ENCODE measurements at regions not wholly inside any gene's neighbourhood (a gene's known extent, or its start where the extent isn't known, plus 50 kb on each side); places are given as distances from the start of the nearest gene placed in this dataset.
"Not testable (repeated sequence)": the region's sequence is repeated elsewhere in the genome, so short reads cannot be mapped to it uniquely, and the experiment has no call there.

DNA sequence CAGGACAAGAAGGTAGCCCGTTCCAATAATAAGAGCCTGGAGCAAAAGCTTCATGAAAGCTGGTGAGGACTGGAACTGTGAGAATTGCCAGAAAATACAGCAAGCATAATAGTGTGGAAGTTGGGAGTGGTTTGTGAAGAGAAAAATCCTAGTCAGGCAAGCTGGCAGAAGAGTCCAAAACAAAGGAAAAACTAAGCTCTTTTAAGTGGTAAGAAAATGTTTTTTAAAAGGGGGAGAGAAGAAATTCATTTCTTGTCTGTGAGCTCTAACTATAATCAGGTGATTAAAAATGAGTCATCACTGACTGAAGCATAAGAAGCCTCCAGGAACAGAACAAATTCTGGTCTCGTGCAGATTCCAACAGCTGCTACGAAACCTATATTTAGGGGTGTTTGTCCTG is 102.6 kb downstream of the CAAP1 start:
- Mint-ChIP-seq H3K27ac (ENCODE audit: unreplicated experiment) (peak overlapping the region; percentile 52), H3K36me3 (ENCODE audit: low read depth) (no peaks in the 10 kb centered on the region), H3K4me1 (ENCODE audit: low read depth) (peaks cover 9% of the 10 kb centered on the region), H3K27me3 (ENCODE audit: low read depth) (peaks cover 5% of the 10 kb centered on the region), H3K9me3 (ENCODE audit: low read depth) (peaks cover 15% of the 10 kb centered on the region), H3K4me3 (ENCODE audit: unreplicated experiment) (no peak overlapping the region)
- no peak for DNase-seq (ENCODE audit: low spot score)
- TF ChIP-seq, protein P1, sequence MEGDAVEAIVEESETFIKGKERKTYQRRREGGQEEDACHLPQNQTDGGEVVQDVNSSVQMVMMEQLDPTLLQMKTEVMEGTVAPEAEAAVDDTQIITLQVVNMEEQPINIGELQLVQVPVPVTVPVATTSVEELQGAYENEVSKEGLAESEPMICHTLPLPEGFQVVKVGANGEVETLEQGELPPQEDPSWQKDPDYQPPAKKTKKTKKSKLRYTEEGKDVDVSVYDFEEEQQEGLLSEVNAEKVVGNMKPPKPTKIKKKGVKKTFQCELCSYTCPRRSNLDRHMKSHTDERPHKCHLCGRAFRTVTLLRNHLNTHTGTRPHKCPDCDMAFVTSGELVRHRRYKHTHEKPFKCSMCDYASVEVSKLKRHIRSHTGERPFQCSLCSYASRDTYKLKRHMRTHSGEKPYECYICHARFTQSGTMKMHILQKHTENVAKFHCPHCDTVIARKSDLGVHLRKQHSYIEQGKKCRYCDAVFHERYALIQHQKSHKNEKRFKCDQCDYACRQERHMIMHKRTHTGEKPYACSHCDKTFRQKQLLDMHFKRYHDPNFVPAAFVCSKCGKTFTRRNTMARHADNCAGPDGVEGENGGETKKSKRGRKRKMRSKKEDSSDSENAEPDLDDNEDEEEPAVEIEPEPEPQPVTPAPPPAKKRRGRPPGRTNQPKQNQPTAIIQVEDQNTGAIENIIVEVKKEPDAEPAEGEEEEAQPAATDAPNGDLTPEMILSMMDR (IDR thresholded peaks at IDR 0.05), result no peak

DNA sequence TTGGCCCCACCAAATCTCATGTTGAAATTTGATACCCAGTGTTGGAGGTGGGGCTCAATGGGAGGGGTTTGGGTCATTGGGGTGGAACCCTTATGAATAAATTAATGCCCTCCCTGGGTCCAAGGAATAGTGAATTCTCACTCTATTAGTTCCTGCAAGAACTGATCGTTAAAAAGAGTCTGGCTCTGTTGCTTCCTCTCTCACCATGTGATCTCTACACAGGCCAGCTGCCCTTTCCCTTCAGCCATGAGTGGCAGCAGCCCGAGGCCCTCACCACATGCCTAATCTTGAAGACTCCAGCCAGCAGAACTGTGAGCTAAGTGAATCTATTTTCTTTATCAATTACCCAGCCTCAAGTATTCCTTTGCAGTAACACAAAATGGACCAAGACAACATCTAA is 106.0 kb downstream of the CAAP1 start:
- Mint-ChIP-seq H3K4me1 (ENCODE audit: low read depth) (peaks cover 14% of the 10 kb centered on the region), H3K27me3 (ENCODE audit: low read depth) (peaks cover 9% of the 10 kb centered on the region), H3K27ac (ENCODE audit: unreplicated experiment) (no peak overlapping the region), H3K36me3 (ENCODE audit: low read depth) (no peaks in the 10 kb centered on the region), H3K4me3 (ENCODE audit: unreplicated experiment) (no peak overlapping the region), H3K9me3 (ENCODE audit: low read depth) (no peaks in the 10 kb centered on the region)
- DNase-seq (ENCODE audit: low spot score), result no peak
- TF ChIP-seq, protein P1 (IDR thresholded peaks at IDR 0.05), result no peak

DNA sequence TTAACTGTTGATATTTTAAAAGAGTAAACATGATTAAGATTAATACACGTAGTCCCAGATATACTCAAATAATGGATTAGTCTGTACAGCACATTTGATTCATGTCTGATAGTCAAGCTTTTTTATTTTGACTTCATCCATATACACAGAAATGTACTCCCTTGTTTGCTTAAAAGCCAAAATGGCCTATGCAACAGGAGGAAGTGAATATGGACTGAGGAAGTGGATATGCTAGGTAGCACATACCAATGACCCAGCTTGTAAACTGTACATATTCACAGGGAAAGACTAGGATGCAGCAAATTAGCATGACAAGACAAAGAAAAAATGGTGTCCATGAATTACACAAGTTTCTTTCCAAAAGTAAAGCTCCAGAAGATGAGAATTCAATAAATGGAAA is 109.7 kb downstream of the CAAP1 start:
- Mint-ChIP-seq H3K36me3 (ENCODE audit: low read depth) (no peaks in the 10 kb centered on the region), H3K4me1 (ENCODE audit: low read depth) (peaks cover 12% of the 10 kb centered on the region), H3K27me3 (ENCODE audit: low read depth) (peaks cover 9% of the 10 kb centered on the region), H3K9me3 (ENCODE audit: low read depth) (peaks cover 4% of the 10 kb centered on the region), H3K27ac (ENCODE audit: unreplicated experiment) (no peak overlapping the region), H3K4me3 (ENCODE audit: unreplicated experiment) (no peak overlapping the region)
- DNase-seq (ENCODE audit: low spot score), result no peak
- TF ChIP-seq, protein P1 (IDR thresholded peaks at IDR 0.05), result no peak

DNA sequence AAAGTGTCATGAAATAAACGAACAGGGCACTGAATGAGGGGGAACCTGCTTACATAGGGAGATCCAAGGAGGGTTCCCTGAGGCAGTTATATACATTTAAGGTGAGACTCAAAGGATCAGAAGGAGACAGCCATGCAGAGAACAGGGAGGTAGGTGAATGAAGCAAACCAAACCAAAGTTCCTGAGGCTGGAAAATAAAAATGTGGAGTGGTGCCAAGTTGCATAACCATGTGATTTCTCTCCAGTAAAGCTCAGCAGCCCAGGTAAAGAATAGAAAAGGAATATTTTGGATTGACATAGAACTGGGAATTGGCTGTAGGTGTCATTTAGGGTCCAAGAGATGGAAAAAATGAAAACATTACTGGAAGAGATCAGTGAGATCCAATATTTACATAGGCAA is 110.7 kb downstream of the CAAP1 start:
- TF ChIP-seq, protein P1 (IDR thresholded peaks at IDR 0.05), result no peak
- Mint-ChIP-seq H3K4me1 (ENCODE audit: low read depth) (peaks cover 12% of the 10 kb centered on the region), H3K36me3 (ENCODE audit: low read depth) (no peaks in the 10 kb centered on the region), H3K9me3 (ENCODE audit: low read depth) (peaks cover 4% of the 10 kb centered on the region), H3K27ac (ENCODE audit: unreplicated experiment) (no peak overlapping the region), H3K27me3 (ENCODE audit: low read depth) (peaks cover 8% of the 10 kb centered on the region), H3K4me3 (ENCODE audit: unreplicated experiment) (no peak overlapping the region)
- no peak for DNase-seq (ENCODE audit: low spot score)

DNA sequence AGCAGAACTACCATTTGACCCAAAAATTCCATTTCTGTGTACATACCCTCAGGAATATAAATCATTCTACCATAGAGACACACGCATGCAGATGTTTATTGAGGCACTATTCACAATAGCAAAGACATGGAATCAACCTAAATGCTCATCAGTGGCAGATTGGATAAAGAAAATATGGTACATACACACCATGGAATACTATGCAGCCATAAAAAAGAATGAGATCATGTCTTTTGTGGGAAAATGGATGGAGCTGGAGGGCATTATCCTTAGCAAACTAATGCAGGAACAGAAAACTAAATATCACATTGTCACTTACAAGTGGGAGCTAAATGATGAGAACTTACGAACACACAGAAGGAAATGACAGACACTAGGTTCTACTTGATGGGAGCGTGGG is 112.3 kb downstream of the CAAP1 start:
- not testable (repeated sequence) for H3K9me3 Mint-ChIP-seq (ENCODE audit: low read depth); H3K27me3 Mint-ChIP-seq (ENCODE audit: low read depth); H3K27ac Mint-ChIP-seq (ENCODE audit: unreplicated experiment); H3K4me3 Mint-ChIP-seq (ENCODE audit: unreplicated experiment); H3K36me3 Mint-ChIP-seq (ENCODE audit: low read depth); DNase-seq (ENCODE audit: low spot score)
- H3K4me1 Mint-ChIP-seq (ENCODE audit: low read depth), result peaks cover 12% of the 10 kb centered on the region

DNA sequence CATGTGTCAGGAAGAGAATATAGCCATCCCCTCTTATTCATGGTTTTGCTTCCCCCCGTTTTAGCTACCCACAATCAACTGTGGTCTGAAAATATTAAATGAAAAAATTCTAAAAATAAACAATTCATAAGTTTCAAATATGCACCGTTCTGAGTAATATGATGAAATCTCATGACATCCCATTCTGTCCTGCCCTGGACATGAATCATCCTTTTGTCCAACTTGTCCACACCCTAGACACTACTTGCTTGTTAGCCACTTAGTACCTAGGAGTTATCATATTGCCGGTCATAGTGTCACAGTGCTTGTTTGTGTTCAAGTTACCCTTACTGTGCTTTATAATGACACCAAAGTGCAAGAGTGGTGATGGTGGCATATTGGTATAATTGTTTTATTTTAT is 113.5 kb downstream of the CAAP1 start:
- no peaks in the 10 kb centered on the region for H3K36me3 Mint-ChIP-seq (ENCODE audit: low read depth)
- H3K27ac Mint-ChIP-seq (ENCODE audit: unreplicated experiment), result peak overlapping the region; percentile 71
- no peak overlapping the region for H3K4me3 Mint-ChIP-seq (ENCODE audit: unreplicated experiment)
- H3K4me1 Mint-ChIP-seq (ENCODE audit: low read depth), result peaks cover 12% of the 10 kb centered on the region
- TF ChIP-seq, protein P1 (IDR thresholded peaks at IDR 0.05), result no peak
- peaks cover 4% of the 10 kb centered on the region for H3K9me3 Mint-ChIP-seq (ENCODE audit: low read depth)
- DNase-seq (ENCODE audit: low spot score), result no peak
- H3K27me3 Mint-ChIP-seq (ENCODE audit: low read depth), result peaks cover 1% of the 10 kb centered on the region
